ENCODE measurements at regions not wholly inside any gene's neighbourhood (a gene's known extent, or its start where the extent isn't known, plus 50 kb on each side); places are given as distances from the start of the nearest gene placed in this dataset.

GRCh38 chr6:80543151-80543550, 436.7 kb downstream of the BCKDHB start:
- Histone ChIP-seq H3K9me3 (ENCODE audit: low read length) (no peaks in the 10 kb centered on the region), H3K4me3 (ENCODE audit: low read depth, low read length, poor library complexity, severe bottlenecking) (no peak overlapping the region), H3K36me3 (ENCODE audit: insufficient read depth, low read length) (no peaks in the 10 kb centered on the region), H4K20me1 (ENCODE audit: insufficient read depth, low read length) (no peaks in the 10 kb centered on the region), H2AFZ (ENCODE audit: low read length) (no peak overlapping the region), H3K9me2 (ENCODE audit: insufficient read depth, low read length) (no peaks in the 10 kb centered on the region), H3K27ac (ENCODE audit: low read depth, low read length, poor library complexity, severe bottlenecking) (no peak overlapping the region), H3K79me2 (ENCODE audit: insufficient read depth, low read depth, low read length) (no peaks in the 10 kb centered on the region), H3K4me1 (ENCODE audit: insufficient read depth, low read length, poor library complexity, severe bottlenecking) (no peaks in the 10 kb centered on the region), H3K4me2 (ENCODE audit: low read length) (no peak overlapping the region)
- TF ChIP-seq EZH2phosphoT487 (IDR thresholded peaks at IDR 0.05; ENCODE audit: borderline replicate concordance, low read depth, low read length) (no peak), CTCF (conservative IDR thresholded peaks at IDR 0.05; ENCODE audit: low read length) (no peak)
- intact Hi-C loops (cut with micrococcal nuclease; ENCODE audit: unreplicated experiment): no loop called here
- no TSS peak for BruUV-seq (replicated peaks)
- POLR2A ChIA-PET: no interaction called here
- DNase-seq (ENCODE audit: low spot score): no peak
- CTCF ChIA-PET (ENCODE audit: unreplicated experiment): no interaction called here

DNA sequence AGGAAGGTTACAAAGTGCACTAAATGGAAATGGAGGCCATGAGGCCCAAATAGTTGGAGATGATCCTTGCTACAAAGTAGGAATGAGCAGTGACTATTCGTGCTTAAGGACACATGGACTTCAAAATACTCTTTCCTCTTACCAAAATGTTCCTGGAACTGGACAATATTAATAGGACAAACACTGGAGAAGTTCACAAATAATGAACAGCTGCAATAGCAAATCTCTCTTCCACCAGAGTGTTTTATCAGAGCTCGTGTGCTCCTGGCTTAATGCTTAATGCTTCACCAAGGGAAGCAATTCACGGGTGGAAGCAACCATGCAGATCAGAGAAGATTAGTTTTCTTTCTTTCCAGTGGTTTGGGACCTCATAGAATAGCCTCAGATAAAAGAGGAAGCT, 435.4 kb downstream of the BCKDHB start:
- Histone ChIP-seq H3K4me3 (ENCODE audit: low read depth, low read length, poor library complexity, severe bottlenecking) (no peak overlapping the region), H4K20me1 (ENCODE audit: insufficient read depth, low read length) (no peaks in the 10 kb centered on the region), H3K9me2 (ENCODE audit: insufficient read depth, low read length) (no peaks in the 10 kb centered on the region), H3K79me2 (ENCODE audit: insufficient read depth, low read depth, low read length) (no peaks in the 10 kb centered on the region), H3K36me3 (ENCODE audit: insufficient read depth, low read length) (no peaks in the 10 kb centered on the region), H3K27ac (ENCODE audit: low read depth, low read length, poor library complexity, severe bottlenecking) (no peak overlapping the region), H3K4me2 (ENCODE audit: low read length) (no peak overlapping the region), H3K4me1 (ENCODE audit: insufficient read depth, low read length, poor library complexity, severe bottlenecking) (no peaks in the 10 kb centered on the region), H3K9me3 (ENCODE audit: low read length) (no peaks in the 10 kb centered on the region), H2AFZ (ENCODE audit: low read length) (no peak overlapping the region)
- BruUV-seq (replicated peaks): no TSS peak
- TF ChIP-seq EZH2phosphoT487 (IDR thresholded peaks at IDR 0.05; ENCODE audit: borderline replicate concordance, low read depth, low read length): no peak
- ChIA-PET POLR2A (interaction anchor here (0.7 kb wide), 1 partner anchor 11 kb away, joined by 3 read pairs; no protein-coding TSS in a partner anchor), CTCF (ENCODE audit: unreplicated experiment) (no interaction called here)
- intact Hi-C loops (cut with micrococcal nuclease; ENCODE audit: unreplicated experiment): no loop called here
- no peak for DNase-seq (ENCODE audit: low spot score)

GRCh38 chr6:80541181-80541580, 434.7 kb downstream of the BCKDHB start:
- Histone ChIP-seq H4K20me1 (ENCODE audit: insufficient read depth, low read length) (no peaks in the 10 kb centered on the region), H3K4me2 (ENCODE audit: low read length) (no peak overlapping the region)

More at GRCh38 chr6:80541181-80541580, 434.7 kb downstream of the BCKDHB start:
- intact Hi-C loops (cut with micrococcal nuclease; ENCODE audit: unreplicated experiment): no loop called here
- no peak for DNase-seq (ENCODE audit: low spot score)
- no peaks in the 10 kb centered on the region for H3K4me1 ChIP-seq (ENCODE audit: insufficient read depth, low read length, poor library complexity, severe bottlenecking)
- no peaks in the 10 kb centered on the region for H3K79me2 ChIP-seq (ENCODE audit: insufficient read depth, low read depth, low read length)
- ChIA-PET POLR2A (no interaction called here), CTCF (ENCODE audit: unreplicated experiment) (no interaction called here)
- H3K4me3 ChIP-seq (ENCODE audit: low read depth, low read length, poor library complexity, severe bottlenecking): no peak overlapping the region
- no TSS peak for BruUV-seq (replicated peaks)
- H2AFZ ChIP-seq (ENCODE audit: low read length): no peak overlapping the region
- H3K9me3 ChIP-seq (ENCODE audit: low read length): no peaks in the 10 kb centered on the region
- TF ChIP-seq CTCF (conservative IDR thresholded peaks at IDR 0.05; ENCODE audit: low read length) (no peak), EZH2phosphoT487 (IDR thresholded peaks at IDR 0.05; ENCODE audit: borderline replicate concordance, low read depth, low read length) (no peak)
- no peaks in the 10 kb centered on the region for H3K36me3 ChIP-seq (ENCODE audit: insufficient read depth, low read length)
- no peaks in the 10 kb centered on the region for H3K9me2 ChIP-seq (ENCODE audit: insufficient read depth, low read length)
- no peak overlapping the region for H3K27ac ChIP-seq (ENCODE audit: low read depth, low read length, poor library complexity, severe bottlenecking)
